Heart left ventricle (tissue), 16 donors: ENCODE measurements at regions not wholly inside any gene's neighbourhood (a gene's known extent, or its start where the extent isn't known, plus 50 kb on each side); places are given as distances from the start of the nearest gene placed in this dataset.

Source experiments
- ATAC-seq, 4 donors: fragments of 200-7000 bp; cut with Tn5 transposase; one replicate each; pipeline ENCODE4 v1.9.1; 2020 to 2022; ENCODE audit warnings: moderate library complexity in 4 of 4, mild to moderate bottlenecking in 3 of 4, moderate number of reproducible peaks in 1 of 4
- DNase-seq, 5 donors: peaks; one replicate each; pipeline ENCODE4 v3.0.0-alpha.2; 2020
- H3K27ac ChIP-seq, 12 donors: fragments of 200-600 bp; sonication (generic) in 4 of 12; one replicate each; pipeline versions ENCODE4 v1.5.0 to v1.8.0; 2016 to 2022; ENCODE audit warnings: mild to moderate bottlenecking in 2 of 12
- H3K27me3 ChIP-seq, 9 donors: fragments of 200-600 bp; sonication (generic) in 2 of 9; one replicate each; pipeline versions ENCODE4 v1.5.1 to v1.8.0; 2016 to 2022; ENCODE audit warnings: mild to moderate bottlenecking in 3 of 9
- H3K36me3 ChIP-seq, 9 donors: fragments of 200-600 bp; sonication (generic) in 2 of 9; one replicate each; pipeline versions ENCODE4 v1.5.0 to v1.8.0; 2018 to 2022; ENCODE audit warnings: mild to moderate bottlenecking in 2 of 9
- H3K4me1 ChIP-seq, 12 donors: fragments of 200-600 bp; sonication (generic) in 4 of 12; one replicate each; pipeline versions ENCODE4 v1.5.0 to v1.8.0; 2016 to 2022; ENCODE audit warnings: mild to moderate bottlenecking in 3 of 12
- H3K4me3 ChIP-seq, 12 donors: fragments of 200-600 bp; sonication (generic) in 4 of 12; one replicate each; pipeline versions ENCODE4 v1.5.0 to v1.8.0; 2017 to 2022; ENCODE audit warnings: mild to moderate bottlenecking in 9 of 12, moderate library complexity in 4 of 12
- H3K9me3 ChIP-seq, 12 donors: fragments of 200-600 bp; sonication (generic) in 4 of 12; one replicate each; pipeline versions ENCODE4 v1.5.0 to v1.8.0; 2016 to 2022; ENCODE audit warnings: mild to moderate bottlenecking in 1 of 12
- POLR2A ChIP-seq, 2 donors: fragments of 450-650 bp; IDR thresholded peaks; one replicate each; pipeline ENCODE4 v1.6.1; 2017; ENCODE audit warnings: antibody characterized with exemption in 2 of 2, mild to moderate bottlenecking in 2 of 2, moderate library complexity in 2 of 2
- WGBS, 4 donors: extraction: QIAGEN DNeasy Blood & Tissue Kit in 2 of 4; methylation state at CpG; one replicate each; pipeline versions ENCODE4 v1.1.5 to v1.1.7; 2013 to 2018; 5-methylcytosine and 5-hydroxymethylcytosine counted together
- intact Hi-C, 10 donors: fragments of 100-400 bp; cut with DNase I; formaldehyde crosslinking; loops; one replicate each; pipeline versions ENCODE4 v1.11.1 to v1.14.2; 2022
- TF ChIP-seq, protein P1 (sequence below), 12 donors: fragments of 200-600 bp; sonication (generic) in 4 of 12; IDR thresholded peaks; one replicate each; pipeline versions ENCODE4 v1.5.0 to v1.8.0; 2018 to 2022; ENCODE audit warnings: antibody characterized with exemption in 12 of 12, mild to moderate bottlenecking in 5 of 12
- donor health status: ischemic (EF 13 %, LVEDD 7.1; RV severe dilation, severe dysfunction).
- donor health status: healthy with polysubstance abuse.
- donor health status: DM: no; HTN: yes; CAD: no.
- donor health status: DM: no; HTN: no; CAD: no.
- donor health status: ischemic (EF 25% LVEDD 6.9; RV normal size, moderate dysfunction).
- donor health status: ischemic (EF 25% LVEDD 5.7; RV mildly dilated, moderate dysfunction).
- donor health status: healthy.
- donor health status: DM: yes; HTN: yes; CAD: no.
- donor health status: ischemic (EF 35%, LVEDD 5.7; RV mildly dilated, moderate dysfunction).
- donor health status: nonischemic (EF 11% LVEDD 7.7; RV severe dilation, severe dysfunction).
- donor health status: DM: yes; HTN: yes; CAD: no.
- donor health status: PGD.
- donor health status: ischemic (EF 29% LVEDD 5.4; RV normal size, mild dysfunction).
- donor health status: nonischemic (EF 23%, LVEDD 6.1; RV moderate dilation, normal function).

DNA sequence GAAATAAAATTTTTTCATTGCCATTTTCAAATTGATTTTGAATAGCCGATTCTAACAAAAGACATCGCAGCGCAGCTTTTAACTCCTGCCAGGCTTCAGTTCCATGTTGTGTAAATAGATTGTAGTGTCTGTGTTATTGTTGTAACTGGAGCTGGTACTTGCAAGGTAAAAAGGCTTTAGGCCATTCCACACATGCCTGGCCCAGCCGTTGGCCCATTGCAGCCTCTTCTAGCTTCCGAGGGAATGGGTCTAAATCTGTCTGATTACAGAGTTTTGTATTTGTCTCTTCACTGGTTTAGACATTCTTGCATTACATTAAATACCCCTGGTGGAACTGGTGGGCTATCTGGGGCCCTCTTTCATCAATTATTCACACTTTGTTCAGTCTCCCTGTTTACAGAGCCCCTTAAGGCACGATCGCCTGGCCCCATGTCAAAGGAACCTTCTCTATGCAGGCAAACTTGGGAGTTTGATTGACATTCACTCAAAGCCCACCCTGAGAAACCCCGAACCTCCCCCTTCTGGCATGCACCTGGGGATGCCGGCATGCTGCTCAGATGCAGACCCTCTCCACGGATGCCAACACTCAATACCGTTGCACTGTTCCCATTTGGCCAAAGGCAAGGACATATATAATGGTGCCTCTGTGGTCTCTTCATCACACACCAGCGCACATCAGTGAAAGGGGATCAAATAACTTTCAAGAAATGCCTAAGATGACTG, 281.7 kb upstream of the IRX2 start:
- ATAC-seq (no peak), DNase-seq (no peak)
- no peak for TF ChIP-seq POLR2A (IDR thresholded peaks at IDR 0.05)
- TF ChIP-seq, protein P1, sequence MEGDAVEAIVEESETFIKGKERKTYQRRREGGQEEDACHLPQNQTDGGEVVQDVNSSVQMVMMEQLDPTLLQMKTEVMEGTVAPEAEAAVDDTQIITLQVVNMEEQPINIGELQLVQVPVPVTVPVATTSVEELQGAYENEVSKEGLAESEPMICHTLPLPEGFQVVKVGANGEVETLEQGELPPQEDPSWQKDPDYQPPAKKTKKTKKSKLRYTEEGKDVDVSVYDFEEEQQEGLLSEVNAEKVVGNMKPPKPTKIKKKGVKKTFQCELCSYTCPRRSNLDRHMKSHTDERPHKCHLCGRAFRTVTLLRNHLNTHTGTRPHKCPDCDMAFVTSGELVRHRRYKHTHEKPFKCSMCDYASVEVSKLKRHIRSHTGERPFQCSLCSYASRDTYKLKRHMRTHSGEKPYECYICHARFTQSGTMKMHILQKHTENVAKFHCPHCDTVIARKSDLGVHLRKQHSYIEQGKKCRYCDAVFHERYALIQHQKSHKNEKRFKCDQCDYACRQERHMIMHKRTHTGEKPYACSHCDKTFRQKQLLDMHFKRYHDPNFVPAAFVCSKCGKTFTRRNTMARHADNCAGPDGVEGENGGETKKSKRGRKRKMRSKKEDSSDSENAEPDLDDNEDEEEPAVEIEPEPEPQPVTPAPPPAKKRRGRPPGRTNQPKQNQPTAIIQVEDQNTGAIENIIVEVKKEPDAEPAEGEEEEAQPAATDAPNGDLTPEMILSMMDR (IDR thresholded peaks at IDR 0.05), result no peak
- H3K36me3 ChIP-seq, result no peaks in the 10 kb centered on the region
- H3K4me1 ChIP-seq, result no peaks in the 10 kb centered on the region
- no peak overlapping the region for H3K4me3 ChIP-seq
- H3K9me3 ChIP-seq, result peaks cover 0 to 8% (median 0%) of the 10 kb centered on the region in 12 donors
- 79 to 82% (median 80%) methylated on average over 12 of the region's 12 CpGs for WGBS, 4 donors
- intact Hi-C loops, result no loop called here
- H3K27ac ChIP-seq, result no peak overlapping the region
- no peaks in the 10 kb centered on the region for H3K27me3 ChIP-seq

DNA sequence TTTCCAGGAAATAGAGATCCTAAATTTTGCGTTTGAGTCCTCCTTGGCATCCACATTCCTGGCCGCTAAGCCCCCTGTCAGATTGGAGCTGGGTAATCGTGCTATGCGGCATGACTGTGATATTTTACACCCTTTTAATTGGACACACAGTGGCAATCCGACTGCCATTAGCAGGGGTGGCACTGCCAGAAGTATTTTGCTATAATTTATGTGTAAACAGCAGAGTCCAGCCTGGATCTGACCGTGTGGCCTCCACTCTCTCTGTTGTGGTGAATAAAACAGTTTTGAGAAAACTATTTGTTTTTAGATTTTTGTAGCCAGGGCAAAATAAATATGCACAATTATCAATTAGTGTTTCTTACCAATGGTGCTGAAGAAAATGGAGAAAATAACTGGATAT, 281.0 kb upstream of the IRX2 start:
- TF ChIP-seq, protein P1 (IDR thresholded peaks at IDR 0.05), result no peak
- no peak for TF ChIP-seq POLR2A (IDR thresholded peaks at IDR 0.05)

DNA sequence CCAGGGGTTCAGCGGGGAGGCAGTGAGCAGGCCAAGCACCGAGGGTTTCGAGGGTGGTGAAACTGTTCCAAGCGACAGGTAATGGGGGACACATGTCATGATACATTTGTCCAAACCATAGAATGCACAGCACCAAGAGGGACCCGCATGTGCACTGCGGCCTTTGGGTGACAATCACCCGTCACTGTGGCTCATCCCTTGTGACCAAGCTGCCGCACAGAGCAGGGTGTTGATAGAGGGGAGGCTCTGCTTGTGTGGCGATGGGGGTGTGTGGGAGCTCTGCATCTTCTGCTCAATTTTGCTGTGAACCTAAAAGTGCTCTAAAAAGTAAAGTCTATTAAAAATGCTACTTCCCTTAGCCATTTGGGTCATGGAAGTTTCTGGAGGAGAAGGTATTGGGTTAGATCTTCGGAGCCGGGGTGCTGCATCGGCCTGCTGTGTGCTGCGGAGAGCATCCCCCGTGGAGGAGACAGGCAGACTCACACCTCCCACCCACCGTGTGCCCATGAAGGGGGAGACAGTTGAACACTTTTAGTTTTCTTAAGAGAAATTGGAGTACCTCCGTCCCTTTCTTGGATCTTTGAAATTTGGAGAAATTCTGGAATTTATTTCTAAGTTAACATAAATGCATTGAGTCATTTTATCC, 280.4 kb upstream of the IRX2 start:
- TF ChIP-seq, protein P1 (IDR thresholded peaks at IDR 0.05), result no peak
- TF ChIP-seq POLR2A (IDR thresholded peaks at IDR 0.05), result no peak
- no peak for DNase-seq
- no peak overlapping the region for H3K27ac ChIP-seq
- 86 to 92% (median 89%) methylated on average over 14 to 16 of the region's 16 CpGs for WGBS, 4 donors
- ATAC-seq, result no peak
- no peaks in the 10 kb centered on the region for H3K4me1 ChIP-seq
- peaks cover 0 to 7% (median 0%) of the 10 kb centered on the region in 12 donors for H3K9me3 ChIP-seq
- no peaks in the 10 kb centered on the region for H3K36me3 ChIP-seq
- intact Hi-C loops, result no loop called here
- no peaks in the 10 kb centered on the region for H3K27me3 ChIP-seq
- H3K4me3 ChIP-seq, result no peak overlapping the region

More for the DNA sequence above, 281.0 kb upstream of the IRX2 start:
- H3K36me3 ChIP-seq, result no peaks in the 10 kb centered on the region
- peaks cover 0 to 5% (median 0%) of the 10 kb centered on the region in 12 donors for H3K9me3 ChIP-seq
- H3K4me3 ChIP-seq, result no peak overlapping the region
- WGBS, 4 donors, result 56 to 76% (median 75%) methylated on average over 6 of the region's 6 CpGs
- no peak for ATAC-seq
- no peak overlapping the region for H3K27ac ChIP-seq
- intact Hi-C loops, result no loop called here
- H3K27me3 ChIP-seq, result no peaks in the 10 kb centered on the region
- H3K4me1 ChIP-seq, result no peaks in the 10 kb centered on the region
- no peak for DNase-seq

DNA sequence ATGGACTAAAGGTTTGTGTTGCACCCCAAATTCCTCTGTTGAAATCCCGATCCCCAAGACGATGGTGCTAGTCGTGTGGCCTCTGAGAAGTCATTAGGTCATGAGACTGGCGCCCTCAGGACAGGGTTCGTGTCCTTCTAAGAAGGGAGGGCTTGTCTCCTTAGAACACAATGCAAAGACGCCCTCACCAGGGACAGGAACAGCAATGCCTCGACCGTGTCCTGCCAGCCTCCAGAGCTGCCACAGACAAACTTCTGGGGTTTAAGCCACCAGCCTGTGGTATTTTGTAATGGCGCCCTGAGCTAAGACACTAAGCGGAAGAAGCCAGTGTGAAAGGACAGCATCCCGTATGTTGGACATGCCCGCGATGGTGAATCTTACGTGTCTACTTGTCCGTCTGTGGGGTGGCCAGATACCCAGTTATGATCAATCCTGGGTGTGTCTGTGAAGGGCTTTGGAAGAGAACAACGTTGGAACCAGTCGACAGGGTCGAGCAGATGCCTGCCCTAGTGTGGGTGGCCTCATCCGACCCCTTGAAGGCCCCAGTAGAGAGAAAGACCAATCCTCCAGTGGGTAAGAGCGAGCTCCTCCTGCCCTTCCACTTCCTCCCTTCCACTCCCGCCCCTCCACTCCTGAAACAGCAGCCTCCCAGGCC, 279.2 kb upstream of the IRX2 start:
- Histone ChIP-seq H3K4me1 (no peaks in the 10 kb centered on the region), H3K27me3 (no peaks in the 10 kb centered on the region), H3K36me3 (no peaks in the 10 kb centered on the region), H3K4me3 (no peak overlapping the region), H3K27ac (no peak overlapping the region), H3K9me3 (peaks cover 0 to 7% (median 0%) of the 10 kb centered on the region in 12 donors)
- intact Hi-C loops, result no loop called here
- DNase-seq (no peak), ATAC-seq (no peak)
- TF ChIP-seq, protein P1 (IDR thresholded peaks at IDR 0.05), result no peak
- TF ChIP-seq POLR2A (IDR thresholded peaks at IDR 0.05), result no peak
- WGBS, 4 donors, result 80 to 92% (median 86%) methylated on average over 20 to 21 of the region's 21 CpGs
